HG02571 (cell line): ENCODE measurements at regions not wholly inside any gene's neighbourhood (a gene's known extent, or its start where the extent isn't known, plus 50 kb on each side); places are given as distances from the start of the nearest gene placed in this dataset.

Experiments
- ATAC-seq: cut with Tn5 transposase; IDR thresholded peaks from one replicate; pipeline ENCODE4 v1.9.1; 2021; ENCODE audit warnings: mild to moderate bottlenecking, moderate library complexity; ENCODE audit not compliant: unreplicated experiment

- ATAC-seq: no peak
Measured at GRCh38 chr10:21100871-21101514, 203.9 kb upstream of the NEBL start.

GRCh38 chr10:21100190-21100589 lies 203.1 kb upstream of the NEBL start:
- no peak for ATAC-seq

DNA sequence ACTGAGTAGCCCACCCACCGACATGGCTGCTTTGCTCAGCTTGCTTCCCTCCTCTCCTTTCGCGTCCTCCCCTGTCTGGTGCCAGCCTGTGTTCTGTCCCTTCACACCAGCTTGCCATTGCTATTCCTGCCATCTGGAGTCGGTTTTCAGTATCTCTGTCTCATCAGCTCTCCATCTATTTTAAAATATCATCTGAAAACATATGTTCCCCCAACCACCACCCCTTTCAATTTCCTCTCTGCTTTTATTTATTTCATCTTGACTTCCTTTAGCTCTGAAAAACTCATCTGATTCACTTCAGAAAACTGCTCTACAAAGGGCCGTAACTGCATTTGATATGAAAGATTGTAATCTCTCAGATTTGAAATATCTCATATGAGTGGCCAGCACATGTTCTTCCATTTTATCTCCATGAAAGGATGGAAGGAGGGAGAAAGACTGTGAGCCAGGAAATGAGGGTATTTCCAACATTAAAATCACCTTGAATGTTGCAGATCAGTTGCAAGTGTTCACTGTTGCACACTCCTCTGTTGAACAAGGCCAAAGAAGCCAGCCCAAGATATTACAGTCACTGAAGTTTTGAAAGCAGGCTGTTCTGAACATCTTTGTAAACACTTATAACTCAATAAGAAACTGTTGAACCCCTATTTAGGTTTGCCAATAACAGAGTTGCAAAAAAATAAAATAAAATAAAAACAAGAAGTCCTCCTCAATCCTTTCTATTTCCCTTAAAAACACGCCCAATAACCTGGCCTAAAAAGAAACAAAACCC lies 202.4 kb upstream of the NEBL start:
- no peak for ATAC-seq

GRCh38 chr10:21097926-21098355 lies 200.8 kb upstream of the NEBL start:
- no peak for ATAC-seq

DNA sequence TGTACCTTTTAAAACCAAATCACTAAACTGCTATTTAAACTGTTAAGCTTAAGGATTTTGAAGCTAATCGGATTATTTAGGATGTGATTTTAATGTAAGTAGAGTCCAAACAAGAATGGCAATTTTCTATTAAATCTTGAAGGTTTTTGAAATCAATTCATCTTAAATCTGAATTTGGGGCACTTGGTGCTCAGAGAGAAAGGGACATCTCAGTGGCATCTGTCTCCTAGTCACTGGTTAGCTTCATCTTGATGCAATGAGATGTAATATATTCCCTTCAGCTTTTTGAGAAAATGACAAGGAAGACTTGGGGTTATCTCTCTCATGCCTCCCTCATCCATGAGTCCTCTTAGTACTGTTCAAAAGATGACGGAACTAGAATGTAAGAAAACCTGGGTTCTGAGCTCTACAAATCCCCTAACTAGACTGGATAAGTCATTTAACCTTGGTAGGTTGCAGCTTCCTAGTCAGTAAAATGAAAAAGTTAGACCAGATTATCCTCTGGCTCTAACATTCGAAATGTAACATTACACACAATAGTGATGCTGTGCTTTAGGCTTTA lies 198.5 kb upstream of the NEBL start:
- no peak for ATAC-seq

DNA sequence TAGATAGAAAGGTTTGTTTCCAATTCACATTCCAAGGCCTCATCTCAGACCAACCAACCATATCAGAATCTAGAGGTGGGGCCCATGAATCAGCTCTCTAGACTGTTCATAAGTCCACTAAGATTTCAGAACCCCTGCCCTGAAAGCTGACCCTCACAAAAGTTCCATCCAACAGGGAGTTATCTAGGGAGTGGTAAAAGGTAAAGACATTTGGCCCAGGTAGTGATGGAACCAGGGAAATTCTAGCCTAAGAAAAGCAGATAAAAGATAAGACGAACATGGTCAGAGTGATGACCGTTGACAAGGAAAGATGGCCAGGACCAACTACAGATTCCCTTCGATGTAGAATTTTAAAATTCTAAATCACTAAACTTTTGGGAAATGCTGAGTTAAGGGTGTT lies 198.0 kb upstream of the NEBL start:
- no peak for ATAC-seq

- no peak for ATAC-seq
Measured at GRCh38 chr10:21092683-21093524, 195.8 kb upstream of the NEBL start.

DNA sequence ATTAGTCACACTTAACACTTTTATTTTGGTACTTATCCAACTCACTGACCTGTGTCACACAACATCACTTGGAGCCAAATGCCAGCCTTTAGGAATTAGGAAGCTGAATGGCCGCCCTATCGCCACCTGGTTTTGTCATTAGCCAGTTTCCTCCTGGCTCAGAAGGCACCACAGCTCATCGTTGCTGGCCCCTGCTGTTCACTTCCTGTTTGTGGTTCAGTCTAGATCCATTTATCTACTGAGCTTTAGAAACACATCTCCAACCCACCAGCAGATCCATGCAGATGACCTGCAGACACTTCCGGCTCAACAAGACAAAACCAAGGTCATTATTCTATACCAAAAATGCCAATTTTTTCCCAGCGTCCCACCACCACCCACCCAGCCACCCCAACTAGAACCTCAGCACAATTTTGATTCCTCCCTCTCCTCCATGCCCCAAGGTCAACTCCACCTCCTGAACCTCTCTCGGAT lies 193.5 kb upstream of the NEBL start:
- no peak for ATAC-seq

DNA sequence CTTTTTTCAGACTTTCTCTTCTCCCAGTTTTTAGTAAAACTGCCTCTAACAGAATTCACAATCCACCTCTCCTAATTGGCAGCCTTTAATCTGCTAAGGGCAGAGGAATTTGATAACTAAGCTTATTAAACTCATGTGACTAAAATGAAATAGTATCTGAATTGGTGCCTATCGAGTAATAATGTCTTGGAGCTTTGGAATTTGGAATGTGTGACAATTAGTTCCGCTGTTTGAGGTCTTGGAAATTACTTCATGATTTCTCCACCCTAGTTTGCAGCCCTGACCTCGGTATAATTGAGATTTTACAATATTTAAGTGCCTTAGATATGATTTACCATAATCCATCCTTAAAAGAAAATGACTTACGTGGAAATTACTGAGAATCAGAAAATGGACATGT lies 190.4 kb upstream of the NEBL start:
- ATAC-seq: no peak

DNA sequence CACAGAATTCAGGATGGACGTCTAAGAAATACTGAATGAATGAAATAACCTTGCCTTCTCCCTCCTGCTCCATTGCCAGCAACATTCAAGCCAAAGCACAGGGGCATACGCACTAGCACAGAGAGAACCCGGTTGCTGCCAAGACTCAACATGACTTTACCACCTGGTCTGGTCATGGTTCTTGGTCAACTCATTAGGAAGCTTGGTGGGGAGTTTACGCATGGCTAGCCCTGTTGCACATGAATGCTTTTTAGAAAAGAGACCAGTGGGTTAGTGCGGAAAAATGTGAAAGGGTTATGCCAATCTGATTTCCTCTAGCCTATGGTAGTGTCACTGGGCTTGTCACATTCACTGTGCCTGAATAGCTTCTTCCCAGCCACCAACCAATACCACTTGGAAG lies 187.6 kb upstream of the NEBL start:
- ATAC-seq: no peak

DNA sequence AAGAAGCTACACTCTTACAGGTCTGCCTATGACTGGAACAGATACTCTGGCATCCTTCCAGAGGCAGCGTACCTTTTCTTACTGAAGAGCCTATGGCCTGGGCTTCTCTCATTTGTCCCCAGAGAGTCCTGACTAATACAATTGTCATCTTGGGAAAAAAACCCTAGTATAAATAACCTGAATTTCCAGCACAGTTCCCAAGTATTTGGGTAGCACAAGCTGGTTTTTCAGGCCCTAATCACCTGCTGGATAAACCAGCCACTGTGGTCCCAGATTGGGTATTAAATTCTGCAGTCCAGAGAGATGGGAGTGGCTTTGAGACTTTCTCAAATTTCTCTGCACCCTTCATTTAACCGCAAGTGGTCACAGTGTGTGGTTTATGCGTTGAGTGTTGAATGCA lies 186.8 kb upstream of the NEBL start:
- ATAC-seq: no peak

DNA sequence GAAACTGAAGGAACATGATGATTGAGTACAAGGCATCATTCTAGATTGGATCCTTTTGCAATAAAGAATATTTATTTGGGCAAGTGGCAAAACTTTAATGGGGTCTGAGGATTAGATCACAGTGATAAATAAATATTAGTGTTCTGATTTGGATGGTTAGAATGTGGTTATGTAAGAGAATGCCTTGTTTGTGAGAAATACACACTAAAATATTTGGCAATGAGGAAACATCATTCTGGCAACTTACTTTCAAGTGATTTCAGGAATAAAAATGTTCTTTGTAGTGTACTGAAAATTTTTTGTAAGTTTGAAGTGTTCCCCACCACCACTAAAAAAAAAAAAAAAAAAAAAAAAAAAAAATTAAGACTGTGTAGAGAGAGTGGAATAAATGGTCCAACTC lies 185.1 kb upstream of the NEBL start:
- ATAC-seq: no peak

- no peak for ATAC-seq
Measured at GRCh38 chr10:21080261-21080660, 183.2 kb upstream of the NEBL start.

DNA sequence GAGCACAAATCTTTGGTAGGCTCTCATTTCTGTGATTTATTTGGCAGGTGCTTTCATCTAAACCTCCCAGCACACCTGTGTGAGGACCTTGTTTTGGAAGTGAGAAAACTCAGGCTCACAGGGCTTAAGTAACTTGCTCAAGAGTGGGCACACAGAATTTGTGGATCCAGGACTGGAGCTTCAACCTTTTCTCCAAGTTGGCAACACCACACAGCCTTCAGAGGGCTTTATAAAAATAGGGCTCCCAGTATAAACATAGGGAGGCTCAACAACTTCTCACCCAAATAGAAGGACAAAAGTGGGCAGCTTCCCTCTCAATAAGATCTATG lies 182.2 kb upstream of the NEBL start:
- ATAC-seq: no peak

DNA sequence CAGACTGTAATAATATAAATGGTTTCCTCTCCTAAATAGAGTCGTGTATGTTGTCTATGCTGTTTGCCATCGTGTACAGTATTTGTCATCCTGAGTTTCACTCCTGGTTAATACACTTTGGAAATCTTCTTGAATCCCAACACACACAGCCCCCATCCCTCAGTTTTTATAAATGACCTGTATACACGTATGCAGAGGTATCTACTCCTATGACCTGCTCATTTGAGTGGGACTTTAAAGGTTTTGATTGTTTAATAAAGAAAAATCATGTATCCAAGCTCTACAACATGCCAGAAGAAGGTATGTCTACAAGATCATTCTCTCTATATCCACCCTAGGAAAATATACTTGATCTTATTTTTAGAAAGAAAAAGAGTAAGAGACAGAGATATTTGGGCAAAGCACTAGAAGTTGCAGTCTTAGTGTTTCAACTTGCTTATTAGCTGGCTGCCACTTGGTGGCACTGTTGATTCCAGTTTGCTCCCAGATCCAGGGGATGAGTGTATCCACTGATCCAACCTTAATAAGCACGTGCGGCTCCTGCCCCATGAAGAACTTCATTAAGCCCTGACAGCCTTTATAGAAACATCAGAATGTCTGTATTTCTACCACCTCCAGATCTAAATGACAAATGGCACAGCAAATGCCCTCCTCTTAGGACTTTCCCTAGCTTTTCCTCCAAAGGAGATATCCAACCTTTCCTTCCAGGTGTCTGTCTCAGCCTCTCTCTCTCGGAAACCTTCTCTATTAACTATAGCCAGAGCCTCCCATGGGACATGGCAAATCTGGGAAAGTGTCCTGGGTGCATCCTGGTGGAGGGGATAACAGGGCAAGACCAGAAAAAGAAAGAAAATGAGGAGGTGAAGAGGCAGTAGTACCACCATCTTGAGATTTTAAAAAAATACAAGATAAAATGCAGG lies 181.6 kb upstream of the NEBL start:
- ATAC-seq: peak; percentile 48

GRCh38 chr10:21077681-21078080 lies 180.6 kb upstream of the NEBL start:
- no peak for ATAC-seq

DNA sequence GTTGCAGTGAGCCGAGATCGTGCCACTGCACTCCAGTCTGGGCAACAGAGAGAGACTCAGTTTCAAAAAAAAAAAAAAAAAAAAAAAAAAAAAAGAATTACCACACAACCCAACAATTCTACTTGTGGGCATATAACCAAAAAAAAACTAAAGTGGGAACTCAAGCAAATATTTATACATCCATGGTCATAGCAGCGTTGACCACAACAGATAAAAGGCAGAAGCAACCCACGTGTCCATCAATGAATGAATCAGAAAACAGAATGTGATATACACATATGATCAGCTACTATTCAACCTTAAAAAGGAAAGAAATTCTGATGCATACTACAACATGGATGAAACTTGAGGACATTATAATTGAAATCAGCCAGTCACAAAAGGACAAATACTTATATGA lies 179.3 kb upstream of the NEBL start:
- ATAC-seq: no peak

DNA sequence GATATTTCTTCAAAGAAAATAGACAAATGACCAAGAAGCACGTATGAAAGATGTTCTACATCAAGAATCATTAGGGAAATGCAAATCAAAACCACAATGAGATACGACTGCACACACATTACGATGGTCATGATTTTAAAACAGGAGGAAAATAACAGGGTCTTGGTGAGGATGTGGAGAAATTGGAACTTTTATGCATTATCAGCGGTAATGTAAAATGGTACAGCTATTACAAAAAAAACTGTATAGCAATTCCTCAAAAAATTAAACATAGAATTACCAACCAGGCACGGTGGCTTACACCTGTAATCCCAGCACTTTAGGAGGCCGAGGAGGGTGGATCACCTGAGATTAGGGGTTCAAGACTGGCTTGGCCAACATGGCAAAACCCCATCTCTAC lies 178.8 kb upstream of the NEBL start:
- no peak for ATAC-seq

DNA sequence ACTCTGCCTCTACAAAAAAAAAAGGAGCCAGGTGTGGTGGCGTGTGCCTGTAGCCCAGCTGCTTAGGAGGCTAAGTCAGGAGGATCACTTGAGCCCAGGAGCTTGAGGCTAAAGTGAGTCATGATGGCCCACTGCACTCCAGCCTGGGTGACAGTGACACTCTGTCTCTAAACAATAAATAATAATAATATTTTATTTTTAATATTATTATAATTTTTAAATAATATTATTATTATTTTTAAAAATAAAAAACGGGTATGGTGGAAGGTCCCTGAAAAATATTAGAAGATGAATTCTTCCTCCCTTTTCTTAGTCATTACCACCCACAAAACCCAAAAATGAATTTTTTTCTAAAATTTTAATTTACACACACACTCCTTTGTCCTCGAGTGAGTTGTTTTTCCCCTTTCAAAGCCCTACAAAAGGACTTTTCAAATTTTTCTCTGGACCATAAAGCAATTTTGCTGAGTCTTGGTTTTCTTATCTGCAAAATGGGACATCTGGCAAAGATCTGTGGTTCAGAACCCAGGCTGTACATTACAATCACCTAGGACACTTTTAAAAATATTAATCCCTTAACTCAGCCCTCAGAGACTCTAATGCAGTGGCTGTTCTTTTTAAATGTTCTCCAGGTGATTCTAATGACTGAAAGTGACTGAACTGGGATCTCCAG lies 174.0 kb upstream of the NEBL start:
- ATAC-seq: no peak
